ENCODE measurements at regions not wholly inside any gene's neighbourhood (a gene's known extent, or its start where the extent isn't known, plus 50 kb on each side); places are given as distances from the start of the nearest gene placed in this dataset.

DNA sequence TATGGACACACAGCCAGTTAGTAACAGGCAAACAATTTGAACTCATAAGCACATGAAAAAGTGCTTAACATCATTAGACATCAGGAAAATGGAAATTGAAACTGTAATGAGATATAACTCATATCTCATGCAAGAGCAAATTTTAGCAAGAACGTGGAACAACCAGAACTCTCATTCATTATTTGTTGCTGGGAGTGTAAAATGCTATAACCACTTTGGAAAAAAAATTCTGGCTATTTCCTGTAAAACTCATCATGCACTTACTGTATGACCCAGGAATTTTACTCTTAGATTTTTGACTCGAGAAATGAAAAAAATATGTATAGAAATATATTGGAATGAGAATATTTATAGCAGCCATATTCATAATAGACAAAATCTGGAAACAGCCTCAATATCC, 205.7 kb upstream of the PUM3 start:
- DNase-seq (ENCODE audit: low read depth) = no peak

- no peak for DNase-seq (ENCODE audit: low read depth)
Measured at GRCh38 chr9:3047912-3048311, 204.0 kb upstream of the PUM3 start.

DNA sequence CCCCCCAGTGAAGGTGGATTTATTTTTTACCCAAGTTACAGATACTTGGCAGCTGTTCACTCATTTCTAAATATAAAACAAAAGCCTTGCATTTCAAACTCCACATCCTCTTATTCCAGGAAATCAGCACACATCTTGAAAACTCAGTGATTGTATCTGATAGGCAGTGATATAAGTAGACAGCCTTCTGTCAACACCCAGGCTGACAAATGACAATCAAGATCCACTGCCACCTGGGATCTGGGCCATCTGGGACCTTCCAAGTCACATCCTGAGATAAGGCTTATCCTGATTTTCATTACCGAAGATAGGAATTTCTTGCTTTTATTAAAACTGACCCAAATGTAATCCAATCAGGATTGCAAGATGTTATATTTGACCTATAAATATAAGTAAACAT, 201.3 kb upstream of the PUM3 start:
- DNase-seq (ENCODE audit: low read depth) = no peak

DNA sequence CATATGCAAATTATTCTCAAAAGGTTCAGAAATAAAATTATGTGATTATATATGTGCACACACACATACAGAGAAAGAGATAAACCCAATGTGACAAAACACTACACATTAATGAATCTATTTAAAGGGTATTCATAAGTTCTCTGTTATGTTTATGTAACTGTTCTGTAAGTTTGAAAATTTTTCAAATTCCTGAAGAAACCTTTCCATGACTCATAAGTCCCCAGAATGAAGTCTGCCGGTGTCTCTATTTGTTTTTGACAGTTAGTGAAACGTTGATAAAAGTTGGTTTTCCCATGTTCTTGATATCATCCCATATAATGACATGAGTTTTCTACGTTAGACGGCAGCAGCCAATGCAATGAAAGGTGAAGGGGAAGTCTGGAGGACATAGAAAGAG, 199.5 kb upstream of the PUM3 start:
- DNase-seq (ENCODE audit: low read depth) = no peak

DNA sequence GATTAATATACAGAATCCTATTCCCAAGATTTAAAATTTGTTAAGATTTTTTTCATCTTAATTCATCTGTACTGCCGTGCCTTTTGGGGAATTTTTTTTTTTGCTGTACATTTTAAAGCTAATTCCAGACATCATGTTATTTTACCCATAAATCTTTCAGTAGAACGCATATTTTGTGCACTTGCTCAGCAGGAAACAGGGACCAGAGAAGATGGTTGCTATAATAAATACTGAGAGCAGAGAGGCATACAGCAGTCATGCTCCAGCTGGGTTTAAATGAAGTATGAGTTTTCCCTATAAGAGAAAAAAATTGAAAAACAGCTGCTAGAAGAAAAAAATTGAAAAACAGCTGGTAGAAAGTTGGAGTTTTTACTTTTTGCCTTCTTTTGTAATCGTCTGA, 196.9 kb upstream of the PUM3 start:
- no peak for DNase-seq (ENCODE audit: low read depth)

- no peak for DNase-seq (ENCODE audit: low read depth)
Measured at GRCh38 chr9:3036333-3036700, 192.4 kb upstream of the PUM3 start.

GRCh38 chr9:3035579-3036332, 191.9 kb upstream of the PUM3 start:
- no peak for DNase-seq (ENCODE audit: low read depth)

GRCh38 chr9:3032898-3033297, 189.0 kb upstream of the PUM3 start:
- no peak for DNase-seq (ENCODE audit: low read depth)

- no peak for DNase-seq (ENCODE audit: low read depth)
Measured at GRCh38 chr9:3028535-3028934, 184.6 kb upstream of the PUM3 start.

GRCh38 chr9:3027210-3027609, 183.3 kb upstream of the PUM3 start:
- DNase-seq (ENCODE audit: low read depth) = no peak

- DNase-seq (ENCODE audit: low read depth) = no peak
Measured at GRCh38 chr9:3023449-3023848, 179.6 kb upstream of the PUM3 start.

DNA sequence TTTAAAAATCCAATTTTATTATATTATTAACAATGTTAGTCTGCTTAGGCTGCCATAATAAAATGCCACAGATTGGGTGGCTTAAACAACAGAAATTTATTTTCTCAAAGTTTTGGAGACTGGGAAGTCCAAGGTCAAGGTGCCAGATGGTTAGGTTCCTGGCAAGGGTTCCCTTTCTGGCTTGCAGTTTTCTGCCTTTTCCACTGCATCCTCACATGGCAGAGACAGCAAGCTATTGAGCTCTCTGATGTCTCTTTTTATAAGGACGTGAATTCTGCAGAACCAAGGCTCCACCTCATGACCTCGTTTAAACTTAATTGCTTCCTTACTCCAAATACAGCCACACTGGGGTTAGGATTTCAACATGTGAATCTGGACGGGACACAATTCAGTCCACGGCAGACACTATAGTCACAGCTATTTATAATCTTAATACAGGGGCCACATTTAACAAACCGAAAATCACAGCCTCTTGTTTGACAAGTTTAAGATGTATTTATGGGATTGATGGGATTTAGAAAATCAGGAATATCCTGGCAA, 174.9 kb upstream of the PUM3 start:
- DNase-seq (ENCODE audit: low read depth) = no peak

DNA sequence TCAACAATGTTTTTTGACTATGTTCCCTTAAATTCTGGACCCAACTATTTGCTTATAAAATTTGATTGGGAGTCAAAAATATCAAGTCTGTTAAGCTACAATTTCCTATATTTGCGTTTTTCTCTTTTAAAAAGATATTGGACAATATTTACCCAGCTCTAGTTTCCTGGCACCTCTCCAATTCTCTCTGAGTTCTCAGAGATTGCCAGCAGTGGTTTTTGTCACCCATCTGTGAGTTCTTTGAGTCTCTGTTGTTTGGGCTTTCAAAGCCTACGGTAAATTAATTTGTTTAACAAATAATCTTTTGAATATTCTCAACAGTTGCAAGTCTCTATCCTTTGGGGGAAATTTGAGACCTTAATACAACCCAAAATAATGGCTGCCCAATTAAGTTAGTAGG, 174.2 kb upstream of the PUM3 start:
- DNase-seq (ENCODE audit: low read depth) = no peak

DNA sequence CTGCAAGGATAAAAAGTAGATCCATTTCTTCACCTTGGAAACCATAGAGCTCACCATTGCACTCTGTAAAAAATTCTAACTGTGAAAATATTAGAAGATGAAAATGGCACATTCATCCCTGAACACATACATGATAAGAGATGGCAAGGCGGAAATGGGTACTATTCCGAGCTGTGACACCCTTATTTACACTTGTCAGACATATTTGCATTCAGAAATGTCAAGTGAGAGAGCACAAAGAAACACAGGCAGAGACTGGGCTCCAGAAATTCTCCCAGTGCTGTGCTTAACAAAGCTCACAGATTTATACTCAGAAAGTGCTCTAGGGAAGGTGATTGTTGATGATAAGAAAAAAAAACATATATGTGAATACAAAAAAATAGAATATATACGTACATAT, 170.3 kb upstream of the PUM3 start:
- DNase-seq (ENCODE audit: low read depth) = no peak

DNA sequence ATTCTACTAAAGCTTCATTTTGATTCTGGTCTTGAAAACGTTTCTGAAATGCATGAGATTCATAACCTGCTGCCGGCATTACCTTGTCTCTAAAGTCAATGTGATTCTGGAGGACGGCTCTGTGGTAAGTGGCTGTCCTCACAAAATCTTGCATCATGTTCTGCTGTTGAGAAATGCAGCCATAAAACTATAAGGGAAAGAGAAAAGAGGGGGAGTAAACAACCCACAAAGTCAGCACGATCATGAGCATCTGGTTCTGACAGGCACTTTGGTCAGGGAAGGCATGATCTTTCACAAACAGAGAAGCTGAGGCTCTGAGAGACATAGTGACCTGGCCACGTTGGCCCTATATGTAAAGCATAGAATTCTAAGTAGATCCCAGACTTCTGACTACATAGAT, 168.9 kb upstream of the PUM3 start:
- DNase-seq (ENCODE audit: low read depth) = no peak

DNA sequence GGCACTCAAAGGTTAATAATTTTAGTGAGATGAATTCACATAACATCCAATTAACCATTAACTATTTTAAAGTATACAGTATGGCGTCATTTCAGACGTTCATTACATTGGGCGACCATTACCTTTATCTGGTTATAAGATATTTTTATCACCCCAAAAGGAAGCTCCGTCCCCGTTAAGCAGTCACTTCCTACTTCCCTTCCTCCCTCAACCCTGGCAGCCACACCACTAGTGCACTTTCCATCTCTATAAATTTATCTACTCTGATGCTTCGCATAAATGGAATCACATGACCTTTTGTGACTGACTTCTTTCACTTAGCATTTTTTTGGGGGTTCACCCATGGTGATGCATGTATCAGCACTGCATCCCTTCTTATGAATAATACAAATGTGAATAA, 168.3 kb upstream of the PUM3 start:
- no peak for DNase-seq (ENCODE audit: low read depth)

DNA sequence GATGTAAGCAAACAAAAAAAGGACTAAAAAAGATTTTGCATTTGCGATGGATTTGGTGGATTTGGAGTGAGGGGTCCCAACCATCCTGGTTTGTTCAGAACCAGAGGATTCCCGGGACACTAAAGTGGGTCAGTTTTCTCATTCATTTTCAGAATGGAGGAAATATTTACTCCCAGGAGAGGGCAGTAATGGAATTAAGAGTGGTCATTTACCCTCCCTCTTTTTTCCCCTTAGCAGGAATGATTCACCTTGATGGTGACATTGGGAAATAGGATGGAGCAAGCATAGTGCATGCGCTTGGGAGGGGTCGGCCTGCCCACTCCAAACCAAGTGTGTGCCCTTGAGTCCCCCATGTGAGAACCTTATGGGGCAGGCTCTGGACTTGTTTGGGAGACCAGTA, 164.2 kb upstream of the PUM3 start:
- no peak for DNase-seq (ENCODE audit: low read depth)

- no peak for DNase-seq (ENCODE audit: low read depth)
Measured at GRCh38 chr9:3007326-3007725, 163.4 kb upstream of the PUM3 start.

DNA sequence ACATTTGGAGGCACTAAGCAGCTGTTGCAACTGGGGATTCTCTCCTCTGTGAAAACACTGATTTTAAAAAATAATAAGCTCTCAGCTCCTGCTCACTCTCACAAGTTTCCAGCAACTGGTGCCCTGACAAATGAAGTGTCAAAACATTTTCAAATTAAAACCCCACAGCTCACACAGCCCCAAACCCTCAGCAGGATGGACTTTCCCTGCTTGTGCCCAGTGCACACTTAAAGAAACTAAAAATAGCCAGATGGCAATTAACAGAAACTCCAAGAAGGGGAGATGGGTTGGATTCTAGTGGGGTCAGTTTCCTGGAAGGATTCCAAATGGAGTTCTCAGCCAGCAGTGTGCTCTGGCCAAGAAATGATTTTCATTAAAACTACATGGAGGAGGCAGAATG, 163.0 kb upstream of the PUM3 start:
- no peak for DNase-seq (ENCODE audit: low read depth)

- DNase-seq (ENCODE audit: low read depth) = no peak
Measured at GRCh38 chr9:3004572-3004971, 160.7 kb upstream of the PUM3 start.

DNA sequence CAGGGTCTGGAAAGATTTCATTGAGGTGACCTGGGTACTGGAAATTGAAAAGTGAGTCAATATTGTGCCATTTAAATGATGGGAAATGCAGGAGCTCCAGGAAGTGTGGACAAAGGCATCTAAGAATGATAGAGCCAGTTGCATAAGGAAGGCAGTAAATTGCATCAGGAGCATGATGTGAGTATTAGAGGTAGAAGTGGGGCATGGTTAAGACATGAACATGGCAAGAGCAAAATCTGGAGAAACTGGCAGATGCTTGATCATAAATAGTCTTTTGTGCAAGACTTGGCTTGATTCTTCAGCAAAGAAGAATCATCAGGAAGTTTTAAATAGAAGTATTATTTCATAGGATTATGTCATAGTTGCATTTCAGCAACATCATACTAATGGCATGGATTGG, 157.4 kb upstream of the PUM3 start:
- DNase-seq (ENCODE audit: low read depth) = no peak

DNA sequence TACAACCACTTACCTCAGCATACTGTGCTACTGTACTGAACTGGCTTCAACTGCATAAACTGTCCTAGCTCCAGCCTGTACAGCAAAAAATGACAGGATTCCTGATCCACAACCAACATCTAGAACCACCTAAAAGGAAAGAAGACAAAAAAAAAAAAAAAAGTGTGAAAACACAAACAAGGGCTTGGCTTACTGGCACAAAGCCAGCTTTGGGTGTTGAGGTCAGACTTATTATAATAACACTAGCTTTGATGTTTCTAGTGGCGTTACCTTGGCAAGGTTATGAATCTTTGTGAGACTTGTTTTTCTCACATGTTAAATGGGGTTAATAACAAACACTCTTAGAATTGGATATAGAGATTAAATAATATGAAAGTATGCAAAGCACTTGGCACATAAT, 148.5 kb upstream of the PUM3 start:
- no peak for DNase-seq (ENCODE audit: low read depth)

DNA sequence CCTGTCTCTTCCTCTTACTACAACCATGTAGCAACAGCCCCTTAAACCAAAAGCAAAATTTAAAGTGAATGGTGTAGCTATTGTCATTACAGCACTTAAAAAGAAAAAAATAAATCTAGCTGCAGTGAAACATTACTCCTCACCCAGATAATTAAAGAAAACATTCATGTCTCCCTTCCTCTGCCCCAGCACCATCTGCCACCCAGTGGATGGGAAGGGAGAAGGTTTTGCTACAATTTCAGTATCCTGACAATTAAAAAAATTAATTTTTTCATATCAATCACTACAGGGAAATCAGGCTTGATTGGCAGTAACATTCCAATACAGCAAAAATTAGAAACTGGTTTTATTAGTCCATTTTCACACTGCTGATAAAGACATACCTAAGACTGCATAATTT, 147.4 kb upstream of the PUM3 start:
- DNase-seq (ENCODE audit: low read depth) = no peak

DNA sequence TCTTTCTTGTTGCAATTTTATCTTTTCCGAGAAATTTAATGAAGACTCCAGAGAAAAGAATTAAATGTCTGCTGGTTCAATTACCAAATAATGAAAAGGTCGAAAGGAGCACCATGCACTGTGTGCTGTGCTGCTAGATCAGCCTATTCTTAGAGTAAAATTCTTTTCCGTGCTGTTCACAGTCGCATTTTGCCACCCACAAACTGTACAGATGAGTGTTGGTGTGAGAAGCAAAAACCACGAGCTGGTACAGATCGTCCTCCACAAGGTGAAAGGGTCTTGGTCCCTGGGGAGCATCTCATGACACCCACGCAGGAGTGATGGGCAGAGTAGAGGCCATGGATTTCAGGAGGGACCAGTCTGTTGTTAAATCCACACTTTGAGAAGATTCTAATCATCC, 143.8 kb upstream of the PUM3 start:
- DNase-seq (ENCODE audit: low read depth) = no peak

DNA sequence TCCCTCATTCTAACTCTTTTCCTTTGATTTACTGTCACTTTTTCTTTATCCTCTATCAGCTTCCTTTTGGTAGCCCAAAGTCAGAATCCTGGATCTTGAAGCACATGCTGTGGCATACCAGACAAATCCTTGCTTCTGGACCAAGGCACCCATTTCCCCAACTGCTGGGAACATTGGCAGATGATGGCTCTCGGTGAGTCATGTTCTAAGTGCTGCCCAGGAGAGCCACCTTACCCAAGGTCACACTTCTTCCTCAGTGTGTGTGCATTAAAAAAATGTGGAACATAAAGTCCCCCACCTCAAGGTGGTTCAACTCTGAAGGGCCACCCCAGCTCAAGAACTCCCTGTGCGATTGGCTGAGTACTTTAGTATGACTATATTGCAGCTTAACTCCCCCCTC, 141.4 kb upstream of the PUM3 start:
- no peak for DNase-seq (ENCODE audit: low read depth)
